ENCODE measurements at regions not wholly inside any gene's neighbourhood (a gene's known extent, or its start where the extent isn't known, plus 50 kb on each side); places are given as distances from the start of the nearest gene placed in this dataset.

DNA sequence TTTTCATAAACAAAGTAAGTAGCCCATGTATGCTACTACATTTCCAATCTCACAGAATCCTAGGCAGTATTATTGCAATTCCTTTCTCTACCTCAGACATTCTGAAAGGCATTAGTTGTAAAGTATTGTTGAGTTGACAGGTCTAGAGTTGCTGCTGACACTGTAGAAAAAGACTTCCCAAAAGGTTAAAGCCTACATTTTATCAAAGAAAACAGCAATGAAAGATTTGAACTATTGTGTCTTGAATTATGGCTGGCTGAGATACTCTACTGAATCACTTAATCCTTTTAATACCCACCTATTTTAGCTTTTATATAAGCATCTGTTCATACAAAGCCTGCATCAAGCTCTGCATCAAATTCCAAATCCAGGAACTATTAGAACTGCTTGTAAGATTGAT lies 1082.0 kb downstream of the OLFM4 start:
- Mint-ChIP-seq H3K27me3 (ENCODE audit: low read depth) (no peaks in the 10 kb centered on the region), H3K27ac (no peak overlapping the region), H3K9me3 (no peaks in the 10 kb centered on the region), H3K4me1 (peaks cover 12% of the 10 kb centered on the region), H3K36me3 (peaks cover 7% of the 10 kb centered on the region), H3K4me3 (no peak overlapping the region)
- ATAC-seq, result no peak
- DNase-seq (ENCODE audit: low spot score), result no peak
- ChIA-PET POLR2A (no interaction called here), CTCF (no interaction called here)
- TF ChIP-seq, protein P1, sequence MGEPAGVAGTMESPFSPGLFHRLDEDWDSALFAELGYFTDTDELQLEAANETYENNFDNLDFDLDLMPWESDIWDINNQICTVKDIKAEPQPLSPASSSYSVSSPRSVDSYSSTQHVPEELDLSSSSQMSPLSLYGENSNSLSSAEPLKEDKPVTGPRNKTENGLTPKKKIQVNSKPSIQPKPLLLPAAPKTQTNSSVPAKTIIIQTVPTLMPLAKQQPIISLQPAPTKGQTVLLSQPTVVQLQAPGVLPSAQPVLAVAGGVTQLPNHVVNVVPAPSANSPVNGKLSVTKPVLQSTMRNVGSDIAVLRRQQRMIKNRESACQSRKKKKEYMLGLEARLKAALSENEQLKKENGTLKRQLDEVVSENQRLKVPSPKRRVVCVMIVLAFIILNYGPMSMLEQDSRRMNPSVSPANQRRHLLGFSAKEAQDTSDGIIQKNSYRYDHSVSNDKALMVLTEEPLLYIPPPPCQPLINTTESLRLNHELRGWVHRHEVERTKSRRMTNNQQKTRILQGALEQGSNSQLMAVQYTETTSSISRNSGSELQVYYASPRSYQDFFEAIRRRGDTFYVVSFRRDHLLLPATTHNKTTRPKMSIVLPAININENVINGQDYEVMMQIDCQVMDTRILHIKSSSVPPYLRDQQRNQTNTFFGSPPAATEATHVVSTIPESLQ (CRISPR knock-in tag; IDR thresholded peaks at IDR 0.05), result no peak
- no peak for TF ChIP-seq NFYB (CRISPR knock-in tag; conservative IDR thresholded peaks at IDR 0.05; ENCODE audit: low read depth)
- TF ChIP-seq, protein P2, sequence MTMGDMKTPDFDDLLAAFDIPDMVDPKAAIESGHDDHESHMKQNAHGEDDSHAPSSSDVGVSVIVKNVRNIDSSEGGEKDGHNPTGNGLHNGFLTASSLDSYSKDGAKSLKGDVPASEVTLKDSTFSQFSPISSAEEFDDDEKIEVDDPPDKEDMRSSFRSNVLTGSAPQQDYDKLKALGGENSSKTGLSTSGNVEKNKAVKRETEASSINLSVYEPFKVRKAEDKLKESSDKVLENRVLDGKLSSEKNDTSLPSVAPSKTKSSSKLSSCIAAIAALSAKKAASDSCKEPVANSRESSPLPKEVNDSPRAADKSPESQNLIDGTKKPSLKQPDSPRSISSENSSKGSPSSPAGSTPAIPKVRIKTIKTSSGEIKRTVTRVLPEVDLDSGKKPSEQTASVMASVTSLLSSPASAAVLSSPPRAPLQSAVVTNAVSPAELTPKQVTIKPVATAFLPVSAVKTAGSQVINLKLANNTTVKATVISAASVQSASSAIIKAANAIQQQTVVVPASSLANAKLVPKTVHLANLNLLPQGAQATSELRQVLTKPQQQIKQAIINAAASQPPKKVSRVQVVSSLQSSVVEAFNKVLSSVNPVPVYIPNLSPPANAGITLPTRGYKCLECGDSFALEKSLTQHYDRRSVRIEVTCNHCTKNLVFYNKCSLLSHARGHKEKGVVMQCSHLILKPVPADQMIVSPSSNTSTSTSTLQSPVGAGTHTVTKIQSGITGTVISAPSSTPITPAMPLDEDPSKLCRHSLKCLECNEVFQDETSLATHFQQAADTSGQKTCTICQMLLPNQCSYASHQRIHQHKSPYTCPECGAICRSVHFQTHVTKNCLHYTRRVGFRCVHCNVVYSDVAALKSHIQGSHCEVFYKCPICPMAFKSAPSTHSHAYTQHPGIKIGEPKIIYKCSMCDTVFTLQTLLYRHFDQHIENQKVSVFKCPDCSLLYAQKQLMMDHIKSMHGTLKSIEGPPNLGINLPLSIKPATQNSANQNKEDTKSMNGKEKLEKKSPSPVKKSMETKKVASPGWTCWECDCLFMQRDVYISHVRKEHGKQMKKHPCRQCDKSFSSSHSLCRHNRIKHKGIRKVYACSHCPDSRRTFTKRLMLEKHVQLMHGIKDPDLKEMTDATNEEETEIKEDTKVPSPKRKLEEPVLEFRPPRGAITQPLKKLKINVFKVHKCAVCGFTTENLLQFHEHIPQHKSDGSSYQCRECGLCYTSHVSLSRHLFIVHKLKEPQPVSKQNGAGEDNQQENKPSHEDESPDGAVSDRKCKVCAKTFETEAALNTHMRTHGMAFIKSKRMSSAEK (CRISPR knock-in tag; IDR thresholded peaks at IDR 0.05; ENCODE audit: borderline replicate concordance), result no peak
- no peak for TF ChIP-seq GTF2I (CRISPR knock-in tag; conservative IDR thresholded peaks at IDR 0.05)
- TF ChIP-seq, protein P3, sequence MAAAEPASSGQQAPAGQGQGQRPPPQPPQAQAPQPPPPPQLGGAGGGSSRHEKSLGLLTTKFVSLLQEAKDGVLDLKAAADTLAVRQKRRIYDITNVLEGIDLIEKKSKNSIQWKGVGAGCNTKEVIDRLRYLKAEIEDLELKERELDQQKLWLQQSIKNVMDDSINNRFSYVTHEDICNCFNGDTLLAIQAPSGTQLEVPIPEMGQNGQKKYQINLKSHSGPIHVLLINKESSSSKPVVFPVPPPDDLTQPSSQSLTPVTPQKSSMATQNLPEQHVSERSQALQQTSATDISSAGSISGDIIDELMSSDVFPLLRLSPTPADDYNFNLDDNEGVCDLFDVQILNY (CRISPR knock-in tag; IDR thresholded peaks at IDR 0.05), result no peak
- no peak for TF ChIP-seq CREB1 (CRISPR knock-in tag; IDR thresholded peaks at IDR 0.05)
- TF ChIP-seq, protein P4, sequence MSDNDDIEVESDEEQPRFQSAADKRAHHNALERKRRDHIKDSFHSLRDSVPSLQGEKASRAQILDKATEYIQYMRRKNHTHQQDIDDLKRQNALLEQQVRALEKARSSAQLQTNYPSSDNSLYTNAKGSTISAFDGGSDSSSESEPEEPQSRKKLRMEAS (CRISPR knock-in tag; IDR thresholded peaks at IDR 0.05), result no peak
- no peak for TF ChIP-seq ERG (CRISPR knock-in tag; IDR thresholded peaks at IDR 0.05)
- TF ChIP-seq NR1H2 (CRISPR knock-in tag; IDR thresholded peaks at IDR 0.05), result no peak
- TF ChIP-seq, protein P5, sequence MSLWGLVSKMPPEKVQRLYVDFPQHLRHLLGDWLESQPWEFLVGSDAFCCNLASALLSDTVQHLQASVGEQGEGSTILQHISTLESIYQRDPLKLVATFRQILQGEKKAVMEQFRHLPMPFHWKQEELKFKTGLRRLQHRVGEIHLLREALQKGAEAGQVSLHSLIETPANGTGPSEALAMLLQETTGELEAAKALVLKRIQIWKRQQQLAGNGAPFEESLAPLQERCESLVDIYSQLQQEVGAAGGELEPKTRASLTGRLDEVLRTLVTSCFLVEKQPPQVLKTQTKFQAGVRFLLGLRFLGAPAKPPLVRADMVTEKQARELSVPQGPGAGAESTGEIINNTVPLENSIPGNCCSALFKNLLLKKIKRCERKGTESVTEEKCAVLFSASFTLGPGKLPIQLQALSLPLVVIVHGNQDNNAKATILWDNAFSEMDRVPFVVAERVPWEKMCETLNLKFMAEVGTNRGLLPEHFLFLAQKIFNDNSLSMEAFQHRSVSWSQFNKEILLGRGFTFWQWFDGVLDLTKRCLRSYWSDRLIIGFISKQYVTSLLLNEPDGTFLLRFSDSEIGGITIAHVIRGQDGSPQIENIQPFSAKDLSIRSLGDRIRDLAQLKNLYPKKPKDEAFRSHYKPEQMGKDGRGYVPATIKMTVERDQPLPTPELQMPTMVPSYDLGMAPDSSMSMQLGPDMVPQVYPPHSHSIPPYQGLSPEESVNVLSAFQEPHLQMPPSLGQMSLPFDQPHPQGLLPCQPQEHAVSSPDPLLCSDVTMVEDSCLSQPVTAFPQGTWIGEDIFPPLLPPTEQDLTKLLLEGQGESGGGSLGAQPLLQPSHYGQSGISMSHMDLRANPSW (CRISPR knock-in tag; conservative IDR thresholded peaks at IDR 0.05; ENCODE audit: low read depth), result no peak
- no peak for TF ChIP-seq ZNF138 (CRISPR knock-in tag; conservative IDR thresholded peaks at IDR 0.05)
- TF ChIP-seq ZNF423 (CRISPR knock-in tag; IDR thresholded peaks at IDR 0.05), result no peak
- no peak for TF ChIP-seq ZBTB43 (CRISPR knock-in tag; IDR thresholded peaks at IDR 0.05)
- no peak for TF ChIP-seq HMGA2 (CRISPR knock-in tag; IDR thresholded peaks at IDR 0.05)
- TF ChIP-seq, protein P6, sequence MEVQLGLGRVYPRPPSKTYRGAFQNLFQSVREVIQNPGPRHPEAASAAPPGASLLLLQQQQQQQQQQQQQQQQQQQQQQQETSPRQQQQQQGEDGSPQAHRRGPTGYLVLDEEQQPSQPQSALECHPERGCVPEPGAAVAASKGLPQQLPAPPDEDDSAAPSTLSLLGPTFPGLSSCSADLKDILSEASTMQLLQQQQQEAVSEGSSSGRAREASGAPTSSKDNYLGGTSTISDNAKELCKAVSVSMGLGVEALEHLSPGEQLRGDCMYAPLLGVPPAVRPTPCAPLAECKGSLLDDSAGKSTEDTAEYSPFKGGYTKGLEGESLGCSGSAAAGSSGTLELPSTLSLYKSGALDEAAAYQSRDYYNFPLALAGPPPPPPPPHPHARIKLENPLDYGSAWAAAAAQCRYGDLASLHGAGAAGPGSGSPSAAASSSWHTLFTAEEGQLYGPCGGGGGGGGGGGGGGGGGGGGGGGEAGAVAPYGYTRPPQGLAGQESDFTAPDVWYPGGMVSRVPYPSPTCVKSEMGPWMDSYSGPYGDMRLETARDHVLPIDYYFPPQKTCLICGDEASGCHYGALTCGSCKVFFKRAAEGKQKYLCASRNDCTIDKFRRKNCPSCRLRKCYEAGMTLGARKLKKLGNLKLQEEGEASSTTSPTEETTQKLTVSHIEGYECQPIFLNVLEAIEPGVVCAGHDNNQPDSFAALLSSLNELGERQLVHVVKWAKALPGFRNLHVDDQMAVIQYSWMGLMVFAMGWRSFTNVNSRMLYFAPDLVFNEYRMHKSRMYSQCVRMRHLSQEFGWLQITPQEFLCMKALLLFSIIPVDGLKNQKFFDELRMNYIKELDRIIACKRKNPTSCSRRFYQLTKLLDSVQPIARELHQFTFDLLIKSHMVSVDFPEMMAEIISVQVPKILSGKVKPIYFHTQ (CRISPR knock-in tag; IDR thresholded peaks at IDR 0.05), result no peak
- no peak for TF ChIP-seq ZNF396 (CRISPR knock-in tag; IDR thresholded peaks at IDR 0.05; ENCODE audit: borderline replicate concordance)
- no peak for TF ChIP-seq IRF2 (CRISPR knock-in tag; IDR thresholded peaks at IDR 0.05; ENCODE audit: borderline replicate concordance, low read depth)
- no peak for TF ChIP-seq OVOL2 (CRISPR knock-in tag; IDR thresholded peaks at IDR 0.05; ENCODE audit: borderline replicate concordance)
- TF ChIP-seq FOXK1 (CRISPR knock-in tag; IDR thresholded peaks at IDR 0.05), result no peak
